ENCODE measurements at regions not wholly inside any gene's neighbourhood (a gene's known extent, or its start where the extent isn't known, plus 50 kb on each side); places are given as distances from the start of the nearest gene placed in this dataset.

GRCh38 chr12:17652436-17652835, 437.6 kb downstream of the RERGL start (continued):
- TF ChIP-seq, protein P1, sequence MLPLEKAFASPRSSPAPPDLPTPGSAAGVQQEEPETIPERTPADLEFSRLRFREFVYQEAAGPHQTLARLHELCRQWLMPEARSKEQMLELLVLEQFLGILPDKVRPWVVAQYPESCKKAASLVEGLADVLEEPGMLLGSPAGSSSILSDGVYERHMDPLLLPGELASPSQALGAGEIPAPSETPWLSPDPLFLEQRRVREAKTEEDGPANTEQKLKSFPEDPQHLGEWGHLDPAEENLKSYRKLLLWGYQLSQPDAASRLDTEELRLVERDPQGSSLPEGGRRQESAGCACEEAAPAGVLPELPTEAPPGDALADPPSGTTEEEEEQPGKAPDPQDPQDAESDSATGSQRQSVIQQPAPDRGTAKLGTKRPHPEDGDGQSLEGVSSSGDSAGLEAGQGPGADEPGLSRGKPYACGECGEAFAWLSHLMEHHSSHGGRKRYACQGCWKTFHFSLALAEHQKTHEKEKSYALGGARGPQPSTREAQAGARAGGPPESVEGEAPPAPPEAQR (CRISPR knock-in tag; IDR thresholded peaks at IDR 0.05) = no peak

GRCh38 chr12:17642340-17642650, 447.7 kb downstream of the RERGL start:
- Mint-ChIP-seq H3K27me3 (ENCODE audit: low read depth) (no peaks in the 10 kb centered on the region; the same call in 1 of the 2 replicates), H3K27ac (no peak overlapping the region), H3K36me3 (no peaks in the 10 kb centered on the region), H3K4me1 (no peaks in the 10 kb centered on the region), H3K9me3 (no peaks in the 10 kb centered on the region), H3K4me3 (no peak overlapping the region)
- DNase-seq (ENCODE audit: low spot score) (no peak), ATAC-seq (no peak)
- TF ChIP-seq ZNF263 (CRISPR knock-in tag; IDR thresholded peaks at IDR 0.05; ENCODE audit: low read depth) (no peak), NR2C2 (CRISPR knock-in tag; IDR thresholded peaks at IDR 0.05) (no peak), CBFB (CRISPR knock-in tag; IDR thresholded peaks at IDR 0.05; ENCODE audit: low read depth) (no peak), MYBL2 (CRISPR knock-in tag; IDR thresholded peaks at IDR 0.05) (no peak), TEAD4 (CRISPR knock-in tag; IDR thresholded peaks at IDR 0.05) (no peak)
- ChIA-PET POLR2A (no interaction called here), CTCF (no interaction called here)

- POLR2A ChIA-PET = no interaction called here
- TF ChIP-seq, protein P2, sequence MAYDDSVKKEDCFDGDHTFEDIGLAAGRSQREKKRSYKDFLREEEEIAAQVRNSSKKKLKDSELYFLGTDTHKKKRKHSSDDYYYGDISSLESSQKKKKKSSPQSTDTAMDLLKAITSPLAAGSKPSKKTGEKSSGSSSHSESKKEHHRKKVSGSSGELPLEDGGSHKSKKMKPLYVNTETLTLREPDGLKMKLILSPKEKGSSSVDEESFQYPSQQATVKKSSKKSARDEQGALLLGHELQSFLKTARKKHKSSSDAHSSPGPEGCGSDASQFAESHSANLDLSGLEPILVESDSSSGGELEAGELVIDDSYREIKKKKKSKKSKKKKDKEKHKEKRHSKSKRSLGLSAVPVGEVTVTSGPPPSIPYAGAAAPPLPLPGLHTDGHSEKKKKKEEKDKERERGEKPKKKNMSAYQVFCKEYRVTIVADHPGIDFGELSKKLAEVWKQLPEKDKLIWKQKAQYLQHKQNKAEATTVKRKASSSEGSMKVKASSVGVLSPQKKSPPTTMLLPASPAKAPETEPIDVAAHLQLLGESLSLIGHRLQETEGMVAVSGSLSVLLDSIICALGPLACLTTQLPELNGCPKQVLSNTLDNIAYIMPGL (CRISPR knock-in tag; IDR thresholded peaks at IDR 0.05) = no peak
- no peak for TF ChIP-seq SMAD3 (CRISPR knock-in tag; IDR thresholded peaks at IDR 0.05; ENCODE audit: borderline replicate concordance)
- TF ChIP-seq ZNF232 (CRISPR knock-in tag; IDR thresholded peaks at IDR 0.05) = no peak
- no peak for TF ChIP-seq GTF2I (CRISPR knock-in tag; conservative IDR thresholded peaks at IDR 0.05)
- TF ChIP-seq IRF1 (CRISPR knock-in tag; IDR thresholded peaks at IDR 0.05) = no peak
- no peak for TF ChIP-seq ESRRA (CRISPR knock-in tag; IDR thresholded peaks at IDR 0.05; ENCODE audit: borderline replicate concordance)
- TF ChIP-seq ZNF512 (CRISPR knock-in tag; IDR thresholded peaks at IDR 0.05; ENCODE audit: borderline replicate concordance) = no peak
- TF ChIP-seq ZNF671 (CRISPR knock-in tag; IDR thresholded peaks at IDR 0.05) = no peak
- TF ChIP-seq ZNF219 (CRISPR knock-in tag; IDR thresholded peaks at IDR 0.05; ENCODE audit: borderline replicate concordance) = no peak
- no peak for TF ChIP-seq RORB (CRISPR knock-in tag; IDR thresholded peaks at IDR 0.05)
- no peak for TF ChIP-seq IRF2 (CRISPR knock-in tag; IDR thresholded peaks at IDR 0.05; ENCODE audit: borderline replicate concordance, low read depth)
- no peak for TF ChIP-seq ZNF425 (CRISPR knock-in tag; conservative IDR thresholded peaks at IDR 0.05)
- no peak for TF ChIP-seq ZNF263 (CRISPR knock-in tag; IDR thresholded peaks at IDR 0.05; ENCODE audit: low read depth)
- no peak for TF ChIP-seq NR3C1 (CRISPR knock-in tag; conservative IDR thresholded peaks at IDR 0.05; ENCODE audit: low read depth)
- TF ChIP-seq NFYB (CRISPR knock-in tag; conservative IDR thresholded peaks at IDR 0.05; ENCODE audit: low read depth) = no peak
- no peak for TF ChIP-seq ZNF532 (CRISPR knock-in tag; IDR thresholded peaks at IDR 0.05; ENCODE audit: borderline replicate concordance)
- no peak for TF ChIP-seq NFE2L1 (CRISPR knock-in tag; IDR thresholded peaks at IDR 0.05)
- CTCF ChIA-PET = no interaction called here
Observed at GRCh38 chr12:17640615-17641014, 449.4 kb downstream of the RERGL start.

More at GRCh38 chr12:17640615-17641014, 449.4 kb downstream of the RERGL start:
- Mint-ChIP-seq H3K27ac (no peak overlapping the region), H3K4me3 (no peak overlapping the region), H3K36me3 (no peaks in the 10 kb centered on the region), H3K4me1 (no peaks in the 10 kb centered on the region), H3K9me3 (no peaks in the 10 kb centered on the region), H3K27me3 (ENCODE audit: low read depth) (no peaks in the 10 kb centered on the region; the same call in 1 of the 2 replicates)
- no peak for DNase-seq (ENCODE audit: low spot score)
- ATAC-seq = no peak
